GM19468 (cell line): ENCODE measurements at regions not wholly inside any gene's neighbourhood (a gene's known extent, or its start where the extent isn't known, plus 50 kb on each side); places are given as distances from the start of the nearest gene placed in this dataset.

Source experiments
- ATAC-seq: cut with Tn5 transposase; IDR thresholded peaks from one replicate; pipeline ENCODE4 v1.9.1; 2021; ENCODE audit warnings: mild to moderate bottlenecking, moderate library complexity, moderate number of reproducible peaks; ENCODE audit not compliant: unreplicated experiment; ENCODE audit errors: extremely low read depth

DNA sequence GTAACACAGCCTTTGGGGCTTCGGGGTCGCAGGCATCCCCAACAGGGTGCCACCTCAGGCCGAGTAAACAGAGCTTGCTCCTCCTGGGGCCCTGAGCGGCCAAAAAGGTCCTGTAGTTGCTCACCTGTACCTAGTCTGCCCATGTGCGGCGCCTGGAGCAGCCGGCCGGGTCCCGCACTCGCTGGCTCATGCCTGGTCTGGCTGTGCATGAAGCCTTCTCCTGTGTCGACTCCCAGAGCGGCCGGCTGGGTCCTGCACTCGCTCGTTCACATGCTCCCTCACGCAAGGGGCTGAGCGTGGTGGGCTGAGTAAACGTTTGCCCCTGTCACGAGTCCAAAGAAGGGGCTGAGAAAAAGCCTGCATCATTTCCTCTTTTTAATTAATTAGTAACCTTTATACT, 162.4 kb upstream of the TUT7 start:
- no peak for ATAC-seq

DNA sequence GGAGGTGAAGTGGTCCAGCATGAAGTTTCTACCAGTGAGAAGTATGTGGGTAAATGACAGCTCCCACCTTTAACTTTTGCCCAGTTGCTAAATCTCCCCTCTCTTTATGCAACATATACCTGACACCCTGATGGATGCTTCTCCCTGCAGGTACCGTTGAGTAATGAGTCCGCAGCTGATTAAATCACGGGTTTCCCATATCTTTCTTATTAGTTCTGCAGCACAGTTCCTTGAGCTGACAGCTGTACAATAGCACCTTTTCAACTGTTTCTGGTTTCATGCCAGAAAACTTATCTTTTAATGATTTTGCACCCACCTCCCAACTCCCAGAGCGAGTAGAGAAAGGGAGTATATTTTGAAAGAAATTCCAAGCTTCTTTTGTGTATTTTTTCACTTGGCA, 161.0 kb upstream of the TUT7 start:
- no peak for ATAC-seq

DNA sequence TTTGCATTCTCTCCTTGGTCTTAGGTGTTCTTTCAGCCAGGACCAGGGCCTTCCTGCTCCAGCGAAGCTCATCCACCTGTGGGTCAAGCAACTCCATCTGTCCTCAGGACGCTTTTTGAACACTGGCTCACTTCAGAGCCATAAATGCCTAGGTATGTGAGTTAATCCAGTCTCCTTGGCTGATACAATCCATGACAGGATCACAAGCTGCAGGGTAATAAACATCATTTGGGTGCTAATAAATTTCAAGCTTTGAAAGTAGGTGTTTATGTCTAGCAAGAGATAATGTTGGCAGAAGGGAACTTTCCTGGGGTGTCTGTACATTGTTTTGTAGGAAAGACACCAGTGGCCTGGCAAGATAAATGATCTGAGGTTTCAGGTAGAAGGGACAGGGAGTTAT, 159.2 kb upstream of the TUT7 start:
- no peak for ATAC-seq

DNA sequence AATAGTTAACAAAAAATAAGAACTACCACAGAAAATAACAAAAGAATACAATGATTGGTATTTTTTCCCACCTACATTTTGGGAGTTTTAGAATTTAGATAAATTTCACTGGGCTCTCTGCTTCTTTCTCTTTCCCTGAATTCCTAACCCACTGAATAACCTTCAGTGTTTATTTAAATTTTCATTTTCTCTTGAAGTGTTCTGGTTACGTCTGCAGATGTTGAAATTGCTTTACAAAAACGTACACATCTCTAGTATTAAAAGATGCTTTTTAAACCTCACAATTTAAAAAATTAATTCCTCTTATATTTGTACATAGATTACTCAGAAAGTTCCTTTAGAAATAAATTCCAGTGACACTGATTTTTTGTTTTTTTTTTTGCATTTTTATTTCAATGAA, 158.7 kb upstream of the TUT7 start:
- no peak for ATAC-seq

DNA sequence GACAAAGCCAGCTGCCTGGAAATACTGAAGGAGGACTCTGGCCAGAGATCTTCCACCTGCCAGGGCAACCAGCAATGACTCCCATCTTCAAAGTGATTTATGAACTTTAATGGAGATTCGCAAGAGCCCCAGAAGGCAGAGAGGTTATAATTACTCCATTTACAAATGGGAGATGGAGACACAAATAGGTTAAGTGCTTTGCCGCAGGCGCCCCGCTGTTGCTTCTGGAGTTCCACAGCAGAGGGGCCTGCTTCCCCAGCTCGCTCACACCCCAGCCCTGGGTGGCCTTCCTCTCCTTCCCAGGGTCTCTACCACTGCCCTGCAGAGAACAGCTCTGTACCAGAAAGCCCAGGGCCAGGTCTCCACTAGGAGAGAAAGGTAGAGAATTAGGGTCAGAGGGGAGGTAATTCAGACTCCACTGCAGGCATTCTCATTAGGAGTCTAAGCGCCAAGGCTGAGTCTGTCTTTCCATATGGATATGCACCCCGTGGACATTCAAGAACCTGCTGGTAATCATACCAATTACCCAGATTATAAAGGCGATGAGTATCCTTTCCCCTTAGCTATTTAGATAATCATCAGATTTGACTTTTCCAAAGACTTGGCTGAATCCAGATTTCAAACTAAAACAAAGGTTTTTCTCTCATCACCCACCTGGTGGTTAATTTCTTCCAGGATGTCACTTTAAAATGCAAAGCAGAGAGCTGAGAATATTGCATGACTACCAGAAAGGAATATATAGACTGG, 157.6 kb upstream of the TUT7 start:
- ATAC-seq = no peak

DNA sequence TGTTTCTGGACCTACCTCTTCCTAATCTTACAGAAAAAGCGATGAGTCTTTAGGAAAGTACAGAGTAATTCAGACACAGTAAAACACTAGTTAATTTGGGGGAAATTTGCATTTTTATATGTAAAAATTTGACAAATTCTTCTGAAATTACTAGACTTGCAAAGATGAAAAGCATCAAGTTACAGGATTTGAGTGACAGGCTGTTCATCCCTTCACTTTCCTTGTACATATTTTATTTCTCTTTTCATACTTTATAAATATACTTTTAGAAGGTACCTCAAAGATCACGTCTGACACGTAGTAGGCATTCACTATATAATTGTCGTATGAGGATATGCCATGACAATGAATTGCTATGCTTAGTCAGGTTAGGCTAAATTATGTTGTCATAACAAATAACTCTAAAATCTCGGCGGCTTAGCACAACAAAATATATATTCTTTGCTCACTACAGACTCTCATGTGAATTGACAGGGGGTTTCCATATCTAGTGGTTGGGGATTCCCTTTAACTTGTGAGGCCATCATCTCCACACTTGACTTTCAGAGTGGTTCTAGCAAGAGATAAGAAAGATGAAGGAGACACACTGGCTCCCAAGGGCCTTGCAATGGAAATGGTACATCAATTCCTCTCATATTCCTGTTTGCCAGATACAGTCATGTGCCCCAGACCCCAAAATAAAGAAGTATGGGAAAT, 154.1 kb upstream of the TUT7 start:
- ATAC-seq = no peak

DNA sequence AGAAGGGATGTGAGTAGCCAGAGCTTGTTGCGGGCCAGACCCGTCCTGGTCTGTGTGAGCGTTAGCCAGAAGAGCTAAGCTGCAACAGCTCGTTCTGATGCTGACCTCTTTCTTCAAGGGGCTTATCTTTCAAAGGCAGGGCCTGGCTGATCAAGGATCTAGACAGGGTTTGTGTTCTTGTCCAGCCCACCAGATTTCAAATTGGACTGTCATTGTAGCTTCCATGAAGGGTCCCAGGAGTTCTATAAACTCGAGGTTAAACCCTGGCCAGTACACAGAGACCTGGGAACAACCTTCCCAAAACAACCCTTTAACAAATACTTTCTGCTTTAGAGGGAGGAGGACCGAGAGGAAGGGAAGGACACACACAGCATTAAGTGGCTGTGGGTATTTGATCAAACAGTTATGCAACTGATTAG, 153.0 kb upstream of the TUT7 start:
- ATAC-seq = no peak

DNA sequence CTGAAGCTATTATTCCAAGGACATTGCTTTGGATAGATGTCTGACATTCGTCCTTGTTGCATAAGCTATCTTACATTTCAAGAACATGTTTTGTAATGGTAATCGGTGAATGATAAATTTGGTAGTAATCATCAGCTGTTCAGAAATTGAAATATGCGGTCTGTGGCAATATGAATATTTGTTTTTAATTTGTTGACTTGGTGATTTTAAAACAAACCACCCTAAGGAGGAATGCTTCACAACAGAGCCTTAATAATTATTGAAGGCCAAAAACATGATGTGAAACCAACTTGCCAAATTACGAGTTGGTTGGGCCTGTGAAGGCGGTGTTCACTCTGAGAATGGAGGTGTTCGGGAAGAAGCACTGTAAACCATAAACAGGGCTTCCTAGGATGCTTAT, 149.7 kb upstream of the TUT7 start:
- no peak for ATAC-seq

DNA sequence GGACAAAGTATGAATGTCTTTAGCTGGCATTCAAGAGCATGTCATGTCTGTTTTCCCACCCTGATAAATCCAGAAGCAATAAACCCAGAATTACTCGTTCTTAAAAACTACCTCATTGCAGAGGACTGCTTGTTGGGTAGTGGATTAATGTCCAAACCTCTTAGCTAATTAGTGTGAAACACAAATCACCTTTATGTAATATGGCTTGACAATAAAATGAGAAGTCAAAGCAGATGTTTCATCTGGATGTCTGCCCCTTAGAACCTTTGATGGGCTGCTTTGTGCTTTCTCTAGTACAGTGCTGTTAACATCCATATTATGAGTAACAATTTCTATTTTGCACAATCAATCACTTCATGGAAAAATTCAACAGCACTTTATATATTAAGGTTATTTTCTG, 149.1 kb upstream of the TUT7 start:
- ATAC-seq = no peak

DNA sequence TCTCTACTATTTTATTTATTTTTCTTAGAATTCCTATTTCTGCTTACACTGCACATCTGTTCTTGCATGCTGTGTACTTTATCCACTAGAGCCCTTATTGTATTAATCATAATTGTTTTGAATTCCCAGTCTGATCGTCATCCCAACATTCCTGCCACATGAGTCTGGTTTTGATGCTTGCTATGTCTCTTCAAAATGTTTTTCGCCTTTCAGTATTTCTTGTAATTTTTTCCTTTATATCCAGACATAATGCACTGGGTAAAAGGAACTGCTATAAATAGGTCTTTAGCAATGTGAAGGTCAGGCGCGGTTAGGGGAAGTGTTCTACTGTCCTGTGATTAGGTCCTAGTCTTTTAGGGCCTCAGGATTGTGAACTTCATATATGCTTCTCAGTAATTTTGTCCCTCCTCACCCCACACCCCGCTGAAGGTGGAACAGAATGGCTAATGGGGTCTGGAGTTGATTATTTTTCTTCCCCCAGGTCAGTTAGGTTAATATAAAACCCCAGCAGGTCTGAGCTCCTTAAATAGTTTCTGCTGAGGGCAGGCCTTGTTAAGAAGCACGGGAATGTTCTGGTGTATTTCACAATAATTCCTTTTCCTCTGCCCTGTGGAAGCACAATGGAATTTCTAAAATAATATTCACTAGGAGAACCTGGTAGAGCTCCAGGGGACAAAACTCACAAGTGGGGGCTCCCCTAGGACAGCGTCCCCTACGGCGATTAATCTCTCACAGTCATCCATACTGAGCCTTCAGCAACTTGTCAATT, 146.6 kb upstream of the TUT7 start:
- ATAC-seq = no peak

DNA sequence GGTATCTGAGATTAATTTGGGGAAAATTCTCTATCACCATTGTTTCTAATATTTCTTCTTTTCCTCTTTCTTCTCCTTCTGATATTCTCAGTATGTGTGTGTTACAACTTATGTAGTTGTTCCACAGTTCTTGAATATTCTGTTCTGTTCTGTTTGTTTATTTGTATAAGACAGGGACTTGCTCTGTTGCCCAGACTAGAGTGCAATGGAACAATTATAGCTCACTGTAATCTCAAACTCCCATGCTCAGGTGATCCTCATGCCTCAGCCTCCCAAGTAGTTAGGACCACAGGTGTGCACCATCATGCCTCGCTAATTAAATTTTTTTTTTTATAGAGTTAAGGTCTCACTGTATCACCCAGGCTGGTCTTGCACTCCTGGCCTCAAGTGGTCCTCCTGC, 145.8 kb upstream of the TUT7 start:
- no peak for ATAC-seq

DNA sequence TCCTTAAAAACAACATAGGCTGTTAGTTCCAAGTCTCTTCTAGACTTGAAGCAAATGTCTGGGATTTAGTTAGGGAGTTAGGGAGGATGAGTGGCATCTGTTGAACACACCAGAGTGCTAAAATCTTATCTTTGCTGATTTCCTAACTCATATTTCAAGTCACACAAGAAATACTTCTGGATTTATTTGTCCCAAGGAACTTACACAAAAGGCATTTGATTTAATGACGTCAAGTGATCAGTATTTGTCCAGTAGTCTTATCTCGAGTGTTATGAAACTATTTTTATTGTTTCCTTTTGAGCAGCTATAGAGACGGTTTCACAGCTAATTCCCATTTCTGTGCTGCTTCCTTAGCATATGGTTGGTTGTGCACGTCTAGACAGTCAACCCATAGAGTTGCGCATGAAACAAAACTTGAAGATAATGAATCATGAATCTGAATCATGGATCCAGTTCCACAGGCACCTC, 140.5 kb upstream of the TUT7 start:
- no peak for ATAC-seq

DNA sequence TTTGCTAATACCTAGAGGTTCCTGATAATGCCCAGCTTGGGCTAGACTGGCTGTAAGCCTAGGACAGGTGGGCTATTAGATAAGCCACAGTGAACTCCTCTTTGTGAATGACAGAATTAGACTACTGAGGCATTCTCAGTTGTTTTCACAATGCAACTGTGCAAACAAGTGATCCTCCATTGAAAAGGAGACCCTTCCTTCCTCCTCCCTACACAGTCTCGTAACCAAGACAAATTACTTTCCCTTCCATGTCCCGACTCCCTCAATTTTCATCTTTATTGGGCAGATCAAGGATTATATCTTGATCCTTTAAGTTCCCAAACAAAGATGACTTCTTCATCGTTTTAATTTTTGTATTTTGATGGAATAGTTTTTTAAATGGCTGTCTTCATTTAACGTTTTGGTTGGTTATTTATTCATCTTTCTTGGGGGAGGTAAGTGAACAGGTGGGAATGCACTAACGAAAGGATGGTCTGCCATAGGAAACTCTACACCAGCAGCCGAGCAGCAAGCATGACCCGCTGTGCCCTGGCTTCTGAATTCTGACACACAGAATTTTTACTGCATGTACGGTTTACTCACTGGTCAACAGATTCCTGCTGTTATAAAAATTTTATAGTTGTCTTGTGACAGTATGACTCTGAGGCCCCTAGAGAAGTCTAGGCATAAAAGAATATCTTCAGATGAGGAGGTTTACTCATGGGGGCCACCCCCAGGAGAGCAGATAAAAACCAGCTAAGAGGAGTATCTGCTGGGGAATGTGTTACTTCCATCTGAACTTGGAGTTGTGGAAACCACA, 137.5 kb upstream of the TUT7 start:
- ATAC-seq = no peak

DNA sequence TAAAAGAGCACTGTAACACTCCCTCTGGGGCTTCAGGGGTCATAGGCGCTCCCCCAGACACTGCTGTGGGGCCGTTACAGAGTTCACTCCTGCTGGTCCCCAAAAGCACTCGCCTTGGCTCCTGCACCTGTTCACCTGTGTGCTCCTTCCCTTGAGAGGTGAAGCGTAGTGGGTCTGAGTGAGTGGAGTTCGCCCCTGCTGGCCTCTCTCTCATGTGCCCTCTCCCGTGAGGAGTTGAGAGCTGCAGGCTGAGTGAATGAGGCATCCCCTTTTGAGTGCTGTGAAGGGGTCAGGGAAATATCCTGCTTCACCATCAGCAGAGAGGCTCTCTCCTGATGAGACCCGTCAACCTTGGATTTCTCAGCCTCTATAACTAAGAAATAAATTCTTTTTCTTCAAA, 134.6 kb upstream of the TUT7 start:
- no peak for ATAC-seq

DNA sequence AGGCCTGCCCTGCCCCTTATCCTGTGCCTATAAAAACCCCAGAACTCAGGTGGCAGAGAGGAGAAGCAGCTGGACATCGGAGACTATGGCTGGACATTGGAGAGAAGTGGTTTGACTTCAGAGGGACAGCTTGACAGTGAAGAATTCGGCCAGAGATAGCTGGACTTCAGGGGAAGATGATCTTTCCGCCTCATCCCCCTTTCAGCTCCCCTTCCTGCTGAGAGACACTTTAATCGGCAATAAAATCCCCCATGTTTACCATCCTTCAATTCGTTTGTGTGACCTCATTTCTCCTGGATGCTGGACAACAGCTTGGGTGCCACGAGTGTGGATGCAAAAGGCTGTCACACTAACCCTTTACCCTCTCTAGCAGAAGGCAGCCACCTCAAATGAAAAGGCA, 134.1 kb upstream of the TUT7 start:
- ATAC-seq = no peak

DNA sequence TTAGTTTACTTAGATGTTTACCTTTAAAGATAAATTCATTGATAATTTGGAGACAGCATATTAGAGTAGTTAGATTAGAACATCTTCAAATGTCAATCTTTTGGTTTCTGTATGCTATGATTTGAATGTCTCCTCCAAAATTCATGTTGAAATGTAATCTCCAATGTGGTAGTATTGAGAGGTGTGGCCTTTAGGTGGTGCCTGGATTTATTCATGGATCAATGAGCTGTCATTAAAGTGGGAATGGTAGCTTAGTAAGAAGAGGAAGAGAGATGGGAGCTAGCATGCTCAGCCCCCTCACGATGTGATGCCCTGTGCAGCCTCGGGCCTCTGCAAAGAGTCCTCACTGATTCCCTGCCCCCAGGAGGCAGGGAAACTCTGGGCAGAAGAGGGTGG, 133.6 kb upstream of the TUT7 start:
- no peak for ATAC-seq

DNA sequence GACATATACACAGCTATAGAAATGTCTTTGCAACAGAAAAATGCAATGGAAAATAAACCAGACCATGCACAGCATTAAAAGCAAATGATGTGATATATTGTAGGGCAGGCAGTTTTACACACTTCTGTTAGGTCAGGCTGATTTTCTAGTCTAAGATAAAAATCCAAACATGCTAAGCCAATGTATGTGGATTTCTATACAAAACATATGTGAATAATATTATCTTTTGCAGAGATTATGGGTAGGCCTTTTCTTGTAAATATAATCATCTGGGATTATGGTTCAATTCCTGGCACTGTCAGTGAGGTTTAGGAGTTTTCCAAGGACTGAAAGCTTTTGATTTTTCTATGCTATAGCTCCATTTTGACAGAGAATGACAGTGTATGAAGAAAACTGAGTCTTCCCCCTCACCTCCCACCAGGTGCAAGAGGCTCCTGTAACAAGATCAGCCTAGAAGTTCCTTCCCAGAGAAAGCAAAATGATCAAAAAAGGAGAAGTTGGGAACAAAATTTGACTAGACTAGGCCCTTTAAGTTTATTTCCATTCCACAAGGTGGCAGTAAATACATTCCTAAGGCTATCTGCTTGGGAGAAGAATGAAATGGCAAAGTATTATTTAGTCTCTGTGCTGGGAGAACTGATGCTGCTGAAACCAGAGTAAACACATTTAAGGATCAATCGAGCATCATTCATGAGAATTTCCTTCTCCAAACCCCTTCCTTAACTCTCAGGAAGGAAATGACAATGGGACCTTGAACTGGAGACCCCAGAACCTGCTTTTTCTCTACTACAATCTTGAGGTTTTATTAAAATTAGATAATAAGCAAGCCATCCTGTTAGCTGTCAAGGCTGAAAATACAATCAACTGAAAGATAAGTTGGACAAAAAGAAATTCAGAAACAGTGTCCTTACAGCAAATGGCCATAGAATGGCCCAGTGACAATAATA, 133.0 kb upstream of the TUT7 start:
- no peak for ATAC-seq

DNA sequence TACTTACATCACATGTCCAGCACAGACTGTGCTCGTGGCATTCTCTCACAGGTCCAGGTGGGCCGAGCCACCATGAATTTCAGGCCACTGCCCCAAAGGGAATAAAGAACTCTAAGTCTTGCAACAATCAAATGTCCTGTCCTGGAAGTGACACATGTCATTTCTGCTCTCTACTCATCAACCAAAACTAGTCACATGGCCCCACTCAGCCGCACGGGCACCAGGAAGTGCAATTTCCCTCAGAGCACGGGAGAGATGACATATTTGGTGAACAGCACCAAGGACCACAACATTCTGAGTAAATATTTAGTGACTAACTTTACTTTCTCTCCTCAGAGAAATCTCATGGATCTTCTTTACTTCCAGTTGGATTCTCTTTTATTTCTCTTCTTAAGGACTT, 131.1 kb upstream of the TUT7 start:
- no peak for ATAC-seq

DNA sequence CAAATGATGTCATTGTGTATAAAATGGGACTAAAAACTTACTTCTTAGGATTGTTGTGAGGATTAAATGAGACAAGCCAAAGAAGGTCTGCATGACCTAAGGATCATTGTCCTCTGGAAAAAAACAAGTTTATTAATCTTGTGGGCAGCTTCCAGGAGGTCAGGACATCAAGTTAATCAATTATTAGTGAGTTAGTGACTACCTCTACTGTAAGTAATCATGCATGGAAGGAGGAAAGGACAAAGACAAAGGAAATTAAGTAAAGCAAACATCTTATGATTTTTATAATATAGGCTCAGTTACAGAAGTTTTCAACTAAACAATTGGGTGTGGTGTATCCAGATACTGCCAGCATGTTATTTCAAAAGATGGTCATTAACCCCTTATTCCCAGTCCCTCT, 129.3 kb upstream of the TUT7 start:
- no peak for ATAC-seq
